ENCODE measurements at regions not wholly inside any gene's neighbourhood (a gene's known extent, or its start where the extent isn't known, plus 50 kb on each side); places are given as distances from the start of the nearest gene placed in this dataset.

- H3K4me3 ChIP-seq (ENCODE audit: low read depth, low read length) = no peak overlapping the region
- TF ChIP-seq CTCF (IDR thresholded peaks at IDR 0.05; ENCODE audit: borderline replicate concordance, insufficient read depth, low read depth, low read length) = no peak
Observed at GRCh38 chr5:164876793-164877192, 1371.4 kb downstream of the MAT2B start.

DNA sequence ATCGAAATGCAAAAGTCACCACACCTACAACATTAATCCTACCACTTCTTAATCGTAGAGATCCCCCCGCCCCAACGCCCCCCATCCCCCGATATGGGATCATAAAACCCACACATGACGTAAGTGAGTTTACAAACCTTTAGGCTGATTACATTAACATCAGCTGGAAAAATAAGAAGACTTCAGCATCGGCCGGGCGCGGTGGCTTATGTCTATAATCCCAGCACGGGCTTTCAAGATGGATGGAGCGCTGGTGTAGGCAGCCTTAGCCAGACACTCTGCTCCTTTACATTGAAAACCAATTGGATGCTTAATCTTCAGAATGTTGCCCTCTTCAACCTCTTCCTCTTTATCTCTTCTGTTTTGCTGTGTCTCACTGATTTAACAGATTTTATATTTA lies 1376.0 kb downstream of the MAT2B start:
- no peak overlapping the region for H3K4me3 ChIP-seq (ENCODE audit: low read depth, low read length)
- TF ChIP-seq CTCF (IDR thresholded peaks at IDR 0.05; ENCODE audit: borderline replicate concordance, insufficient read depth, low read depth, low read length) = no peak

GRCh38 chr5:164885179-164885578 lies 1379.8 kb downstream of the MAT2B start:
- no peak overlapping the region for H3K4me3 ChIP-seq (ENCODE audit: low read depth, low read length)
- TF ChIP-seq CTCF (IDR thresholded peaks at IDR 0.05; ENCODE audit: borderline replicate concordance, insufficient read depth, low read depth, low read length) = no peak

DNA sequence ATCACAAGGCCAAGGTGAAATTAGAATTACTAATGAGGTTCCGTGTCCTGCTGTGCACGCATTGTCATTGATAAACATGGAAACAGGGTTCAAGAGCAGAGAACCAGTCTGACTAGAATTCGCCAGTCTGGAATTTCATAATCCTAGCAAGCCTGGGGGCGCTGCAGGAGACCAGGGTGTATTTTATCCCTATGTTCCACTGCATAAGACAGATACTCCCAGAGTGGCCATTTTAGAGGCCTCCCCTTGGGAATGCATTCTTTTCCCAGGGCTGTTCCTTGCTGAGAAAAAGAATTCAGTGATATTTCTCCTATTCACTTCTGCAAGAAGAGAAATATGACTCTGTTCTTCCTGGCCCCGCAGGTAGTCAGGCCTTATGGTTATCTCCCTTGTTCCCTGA lies 1387.7 kb downstream of the MAT2B start:
- no peak for TF ChIP-seq CTCF (IDR thresholded peaks at IDR 0.05; ENCODE audit: borderline replicate concordance, insufficient read depth, low read depth, low read length)
- no peak overlapping the region for H3K4me3 ChIP-seq (ENCODE audit: low read depth, low read length)

GRCh38 chr5:164898705-164899104 lies 1393.3 kb downstream of the MAT2B start:
- TF ChIP-seq CTCF (IDR thresholded peaks at IDR 0.05; ENCODE audit: borderline replicate concordance, insufficient read depth, low read depth, low read length) = no peak
- no peak overlapping the region for H3K4me3 ChIP-seq (ENCODE audit: low read depth, low read length)

DNA sequence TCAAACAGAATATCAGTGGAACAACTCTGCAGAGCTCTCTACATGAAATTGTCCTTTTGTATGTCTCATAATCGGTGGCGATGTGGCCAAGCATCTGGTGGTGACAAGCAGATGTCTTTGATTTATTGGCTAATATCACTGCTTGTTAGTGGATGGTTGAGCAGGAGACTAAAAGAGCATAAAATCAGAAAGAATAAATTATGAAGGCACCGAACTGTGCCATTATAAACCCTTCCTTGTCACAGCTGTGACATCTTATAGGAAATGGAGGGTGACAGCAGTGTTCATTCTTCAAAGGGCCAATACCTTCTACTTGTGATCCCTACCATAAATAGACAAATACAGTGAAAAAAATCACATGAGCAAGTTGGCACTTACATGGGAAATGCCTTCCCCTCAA lies 1404.3 kb downstream of the MAT2B start:
- H3K4me3 ChIP-seq (ENCODE audit: low read depth, low read length) = no peak overlapping the region
- no peak for TF ChIP-seq CTCF (IDR thresholded peaks at IDR 0.05; ENCODE audit: borderline replicate concordance, insufficient read depth, low read depth, low read length)

GRCh38 chr5:164921722-164922121 lies 1416.3 kb downstream of the MAT2B start:
- TF ChIP-seq CTCF (IDR thresholded peaks at IDR 0.05; ENCODE audit: borderline replicate concordance, insufficient read depth, low read depth, low read length) = no peak
- no peak overlapping the region for H3K4me3 ChIP-seq (ENCODE audit: low read depth, low read length)

Data from GM12875 (cell line).